ENCODE measurements at regions not wholly inside any gene's neighbourhood (a gene's known extent, or its start where the extent isn't known, plus 50 kb on each side); places are given as distances from the start of the nearest gene placed in this dataset.

GRCh38 chr1:178628637-178629251 is 96.3 kb upstream of the RALGPS2 start:
- Mint-ChIP-seq H3K9me3 (ENCODE audit: insufficient read depth) (no peaks in the 10 kb centered on the region), H3K27me3 (no peaks in the 10 kb centered on the region), H3K4me3 (no peak overlapping the region), H3K27ac (no peak overlapping the region), H3K4me1 (peaks cover 51% of the 10 kb centered on the region)
- Histone ChIP-seq H3K27me3 (replicated peaks in 1 of 4; ENCODE audit: control extremely low read depth in 1 of 4, control insufficient read depth in 3 of 4, insufficient read depth in 4 of 4, low read length in 3 of 4) (no peaks in the 10 kb centered on the region), H3K9me3 (ENCODE audit: control extremely low read depth in 1 of 3, control insufficient read depth in 2 of 3, insufficient read depth in 1 of 3, low read length in 2 of 3) (no peaks in the 10 kb centered on the region), H3K27ac (ENCODE audit: low read length in 2 of 2) (no peak overlapping the region), H3K4me1 (ENCODE audit: control insufficient read depth in 2 of 2, insufficient read depth in 2 of 2, low read length in 2 of 2) (peaks cover 25 to 28% of the 10 kb centered on the region in 2 donors), H3K36me3 (replicated peaks in 1 of 2; ENCODE audit: control extremely low read depth in 1 of 2, control insufficient read depth in 1 of 2, extremely low read depth in 1 of 2, insufficient read depth in 2 of 2, low read length in 1 of 2) (no peaks in the 10 kb centered on the region), H3K4me2 (replicated peaks; ENCODE audit: low read depth, low read length, poor library complexity, severe bottlenecking) (no peak overlapping the region), H3K4me3 (ENCODE audit: control extremely low read depth in 1 of 5, extremely low read depth in 1 of 5, insufficient read depth in 1 of 5, low read depth in 2 of 5, low read length in 4 of 5) (no peak overlapping the region), H3K9ac (ENCODE audit: low read length) (no peak overlapping the region), H3K79me2 (ENCODE audit: control insufficient read depth, insufficient read depth, low read length) (peaks cover 2% of the 10 kb centered on the region), H4K20me1 (ENCODE audit: control insufficient read depth, insufficient read depth, low read length, poor library complexity, severe bottlenecking) (no peaks in the 10 kb centered on the region), H2AFZ (ENCODE audit: insufficient read depth, low read depth, low read length, poor library complexity, severe bottlenecking) (no peak overlapping the region)
- TF ChIP-seq EZH2 (IDR thresholded peaks at IDR 0.05; ENCODE audit: borderline replicate concordance, insufficient read depth, low read depth, low read length, poor library complexity, severe bottlenecking) (no peak), CTCF (IDR thresholded peaks at IDR 0.05) (no peak)
- ATAC-seq (ENCODE audit: low read depth): no peak
- ChIA-PET CTCF (interaction anchor here (1.2 kb wide), 1 partner anchor 54 kb away, joined by 3 read pairs; no protein-coding TSS in a partner anchor), POLR2A (no interaction called here)
- no peak for DNase-seq
- 100% methylated on average over 1 of the region's 2 CpGs for WGBS (ENCODE audit: insufficient coverage)
- intact Hi-C loops (cut with micrococcal nuclease): no loop called here

GRCh38 chr1:178629252-178630154 is 95.5 kb upstream of the RALGPS2 start:
- H3K4me3 ChIP-seq (ENCODE audit: control extremely low read depth in 1 of 5, extremely low read depth in 1 of 5, insufficient read depth in 1 of 5, low read depth in 2 of 5, low read length in 4 of 5): no peak overlapping the region
- ChIA-PET POLR2A (no interaction called here), CTCF (interaction anchor here (1.1 kb wide), 1 partner anchor 86 kb away, joined by 4 read pairs; no protein-coding TSS in a partner anchor)
- no peak overlapping the region for H2AFZ ChIP-seq (ENCODE audit: insufficient read depth, low read depth, low read length, poor library complexity, severe bottlenecking)
- peaks cover 52% of the 10 kb centered on the region for H3K4me1 Mint-ChIP-seq
- intact Hi-C loops (cut with micrococcal nuclease): no loop called here
- TF ChIP-seq EZH2 (IDR thresholded peaks at IDR 0.05; ENCODE audit: borderline replicate concordance, insufficient read depth, low read depth, low read length, poor library complexity, severe bottlenecking) (no peak), CTCF (IDR thresholded peaks at IDR 0.05) (no peak)
- no peaks in the 10 kb centered on the region for H3K9me3 ChIP-seq (ENCODE audit: control extremely low read depth in 1 of 3, control insufficient read depth in 2 of 3, insufficient read depth in 1 of 3, low read length in 2 of 3)
- H3K4me2 ChIP-seq (replicated peaks; ENCODE audit: low read depth, low read length, poor library complexity, severe bottlenecking): no peak overlapping the region
- no peaks in the 10 kb centered on the region for H3K79me2 ChIP-seq (ENCODE audit: control insufficient read depth, insufficient read depth, low read length)
- no peak overlapping the region for H3K27ac ChIP-seq (ENCODE audit: low read length in 2 of 2)
- H3K36me3 ChIP-seq (replicated peaks in 1 of 2; ENCODE audit: control extremely low read depth in 1 of 2, control insufficient read depth in 1 of 2, extremely low read depth in 1 of 2, insufficient read depth in 2 of 2, low read length in 1 of 2): no peaks in the 10 kb centered on the region
- H3K9ac ChIP-seq (ENCODE audit: low read length): no peak overlapping the region
- H3K27ac Mint-ChIP-seq: no peak overlapping the region
- H3K9me3 Mint-ChIP-seq (ENCODE audit: insufficient read depth): no peaks in the 10 kb centered on the region
- DNase-seq (no peak), ATAC-seq (ENCODE audit: low read depth) (no peak)
- WGBS (ENCODE audit: insufficient coverage): 99% methylated on average over 4 of the region's 6 CpGs
- no peaks in the 10 kb centered on the region for H3K27me3 ChIP-seq (replicated peaks in 1 of 4; ENCODE audit: control extremely low read depth in 1 of 4, control insufficient read depth in 3 of 4, insufficient read depth in 4 of 4, low read length in 3 of 4)
- no peaks in the 10 kb centered on the region for H3K27me3 Mint-ChIP-seq
- H4K20me1 ChIP-seq (ENCODE audit: control insufficient read depth, insufficient read depth, low read length, poor library complexity, severe bottlenecking): no peaks in the 10 kb centered on the region
- H3K4me1 ChIP-seq (ENCODE audit: control insufficient read depth in 2 of 2, insufficient read depth in 2 of 2, low read length in 2 of 2): peaks cover 18 to 22% of the 10 kb centered on the region in 2 donors
- H3K4me3 Mint-ChIP-seq: no peak overlapping the region
